Esophagus squamous epithelium (tissue), 5 donors: ENCODE measurements at regions not wholly inside any gene's neighbourhood (a gene's known extent, or its start where the extent isn't known, plus 50 kb on each side); places are given as distances from the start of the nearest gene placed in this dataset.

ENCODE experiments used
- DNase-seq: peaks from one replicate; lab custom pipeline; 2025; lab: John Stamatoyannopoulos, UW
- H3K27ac ChIP-seq, 4 donors: fragments of 200-600 bp; sonication (generic); one replicate each; pipeline ENCODE4 v1.5.1; 2016 to 2019; ENCODE audit warnings: mild to moderate bottlenecking in 1 of 4
- H3K27me3 ChIP-seq, 4 donors: fragments of 200-600 bp; sonication (generic); 1 replicate in 3 of 4; 2 replicates in 1 of 4; pipeline versions ENCODE4 v1.5.1 to v1.6.0; 2017 to 2021; ENCODE audit warnings: antibody characterized with exemption in 1 of 4
- H3K36me3 ChIP-seq, 3 donors: fragments of 200-600 bp; sonication (generic); one replicate each; pipeline ENCODE4 v1.5.1; 2016 to 2019
- H3K4me1 ChIP-seq, 3 donors: fragments of 200-600 bp; sonication (generic); one replicate each; pipeline ENCODE4 v1.5.1; 2017 to 2019
- H3K4me3 ChIP-seq, 4 donors: fragments of 200-600 bp; sonication (generic); 1 replicate in 3 of 4; 2 replicates in 1 of 4; pipeline ENCODE4 v1.5.1; 2016 to 2019; ENCODE audit warnings: mild to moderate bottlenecking in 2 of 4, moderate library complexity in 1 of 4
- H3K9me3 ChIP-seq, 3 donors: fragments of 200-600 bp; sonication (generic); one replicate each; pipeline ENCODE4 v1.5.1; 2016 to 2019
- CTCF ChIP-seq, 6 experiments: fragments of 450-650 bp in 4 of 6; fragments of 200-600 bp in 2 of 6; sonication (generic) in 2 of 6; IDR thresholded peaks; one replicate each; pipeline ENCODE4 v1.5.1; 2016 to 2019; ENCODE audit warnings: antibody characterized with exemption in 6 of 6, mild to moderate bottlenecking in 4 of 6, moderate library complexity in 4 of 6
- POLR2A ChIP-seq, 4 donors: fragments of 450-650 bp; IDR thresholded peaks; one replicate each; pipeline ENCODE4 v1.6.1; 2017; ENCODE audit warnings: antibody characterized with exemption in 4 of 4, mild to moderate bottlenecking in 4 of 4, moderate library complexity in 3 of 4
- WGBS, 2 donors: methylation state at CpG; one replicate each; pipeline ENCODE4 v1.1.5; 2018; 5-methylcytosine and 5-hydroxymethylcytosine counted together
- intact Hi-C: fragments of 100-400 bp; cut with DNase I; formaldehyde crosslinking; loops from one replicate; pipeline ENCODE4 v1.15.0; 2022
- donor health status: DM: yes; HTN: yes; CAD: no.

- TF ChIP-seq CTCF (IDR thresholded peaks at IDR 0.05) (no peak), POLR2A (IDR thresholded peaks at IDR 0.05) (no peak)
- DNase-seq = no peak
- intact Hi-C loops = no loop called here
- Histone ChIP-seq H3K27ac (no peak overlapping the region), H3K36me3 (no peaks in the 10 kb centered on the region), H3K27me3 (no peaks in the 10 kb centered on the region), H3K4me1 (no peaks in the 10 kb centered on the region), H3K4me3 (no peak overlapping the region), H3K9me3 (no peaks in the 10 kb centered on the region)
Measured at GRCh38 chr5:130270786-130271185, 366.5 kb downstream of the CHSY3 start.

DNA sequence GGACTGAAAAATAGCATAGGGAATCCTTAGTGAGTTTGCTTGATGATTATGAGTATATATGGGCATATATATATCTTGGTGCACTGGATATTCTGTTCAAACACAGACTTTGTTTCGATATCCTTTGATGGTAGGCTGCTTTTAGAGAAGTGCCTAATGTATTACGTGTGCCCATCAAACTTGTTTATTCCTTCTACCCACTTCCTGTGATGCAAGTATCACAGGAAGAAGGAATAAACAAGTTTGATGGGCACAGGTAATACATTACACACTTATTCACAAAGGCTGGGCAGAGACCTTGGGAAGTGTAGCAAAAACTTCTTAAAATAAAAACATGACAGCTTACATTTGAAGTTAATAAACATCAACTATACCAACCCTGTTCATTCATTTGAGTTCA, 364.2 kb downstream of the CHSY3 start:
- 67 to 82% methylated on average over 2 of the region's 2 CpGs for WGBS, 2 donors

GRCh38 chr5:130267926-130268325, 363.7 kb downstream of the CHSY3 start:
- 82 to 85% methylated on average over 2 of the region's 2 CpGs for WGBS, 2 donors
- intact Hi-C loops = no loop called here
- Histone ChIP-seq H3K4me1 (no peaks in the 10 kb centered on the region), H3K9me3 (no peaks in the 10 kb centered on the region), H3K36me3 (no peaks in the 10 kb centered on the region), H3K27me3 (no peaks in the 10 kb centered on the region), H3K4me3 (no peak overlapping the region), H3K27ac (no peak overlapping the region)
- no peak for DNase-seq
- TF ChIP-seq CTCF (IDR thresholded peaks at IDR 0.05) (no peak), POLR2A (IDR thresholded peaks at IDR 0.05) (no peak)

More for the DNA sequence above, 364.2 kb downstream of the CHSY3 start:
- Histone ChIP-seq H3K4me1 (no peaks in the 10 kb centered on the region), H3K36me3 (no peaks in the 10 kb centered on the region), H3K27me3 (no peaks in the 10 kb centered on the region), H3K4me3 (no peak overlapping the region), H3K9me3 (no peaks in the 10 kb centered on the region), H3K27ac (no peak overlapping the region)
- intact Hi-C loops = no loop called here
- TF ChIP-seq CTCF (IDR thresholded peaks at IDR 0.05) = no peak
- DNase-seq = no peak

DNA sequence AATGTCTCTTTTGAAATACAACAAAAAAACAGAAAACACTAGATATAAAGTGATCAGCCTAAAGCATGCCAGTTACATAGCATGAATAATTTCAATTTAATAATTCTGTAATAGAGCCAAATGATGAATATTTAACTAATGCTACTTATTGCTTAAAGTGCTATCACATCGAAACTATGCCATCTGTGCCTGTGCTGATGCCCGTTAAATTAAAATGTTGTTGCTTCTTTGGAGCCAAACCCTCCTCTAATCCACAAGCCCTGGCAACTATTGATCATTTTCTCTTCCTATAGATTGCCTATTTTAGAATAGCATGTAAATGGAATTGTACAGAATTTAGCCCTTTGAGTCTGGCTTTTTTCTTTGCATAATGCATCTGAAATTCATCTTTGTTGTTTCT, 356.2 kb downstream of the CHSY3 start:
- 83 to 86% methylated on average over 2 of the region's 2 CpGs for WGBS, 2 donors
- no peak for DNase-seq
- no peaks in the 10 kb centered on the region for H3K27me3 ChIP-seq
- H3K36me3 ChIP-seq = no peaks in the 10 kb centered on the region
- H3K4me1 ChIP-seq = no peaks in the 10 kb centered on the region
- H3K9me3 ChIP-seq = no peaks in the 10 kb centered on the region
- intact Hi-C loops = no loop called here
- TF ChIP-seq CTCF (IDR thresholded peaks at IDR 0.05) (no peak), POLR2A (IDR thresholded peaks at IDR 0.05) (no peak)
- no peak overlapping the region for H3K27ac ChIP-seq
- no peak overlapping the region for H3K4me3 ChIP-seq

DNA sequence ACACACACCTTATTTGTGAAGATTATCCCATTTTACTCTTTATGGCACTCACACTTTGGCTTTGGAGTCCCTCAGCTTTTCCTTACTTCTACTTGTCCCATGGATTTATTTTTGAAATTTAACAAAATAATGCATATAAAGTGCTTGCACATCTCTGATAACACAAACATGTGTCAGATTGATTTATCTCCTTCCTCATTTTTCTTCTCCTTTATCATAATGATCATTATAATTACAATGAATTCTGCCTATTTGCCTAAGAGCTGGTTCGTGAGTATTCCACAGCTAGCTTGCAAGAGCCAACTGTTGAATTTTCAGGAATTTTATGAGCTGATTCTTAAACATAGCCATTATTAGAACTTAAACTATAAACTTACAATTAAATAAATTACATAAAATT, 347.7 kb downstream of the CHSY3 start:
- Histone ChIP-seq H3K27ac (no peak overlapping the region), H3K4me1 (no peaks in the 10 kb centered on the region), H3K4me3 (no peak overlapping the region), H3K36me3 (no peaks in the 10 kb centered on the region), H3K27me3 (no peaks in the 10 kb centered on the region), H3K9me3 (no peaks in the 10 kb centered on the region)
- 44 to 54% methylated on average over 1 of the region's 1 CpG for WGBS, 2 donors
- no peak for DNase-seq
- intact Hi-C loops = no loop called here
- TF ChIP-seq CTCF (IDR thresholded peaks at IDR 0.05) = no peak
- TF ChIP-seq POLR2A (IDR thresholded peaks at IDR 0.05) = no peak
